Testis (tissue), 2 donors: ENCODE measurements at regions not wholly inside any gene's neighbourhood (a gene's known extent, or its start where the extent isn't known, plus 50 kb on each side); places are given as distances from the start of the nearest gene placed in this dataset.

ENCODE experiments used
- POLR2A ChIP-seq: fragments of 450-650 bp; IDR thresholded peaks from one replicate; pipeline ENCODE4 v1.6.1; 2017; ENCODE audit warnings: antibody characterized with exemption, mild to moderate bottlenecking, moderate library complexity
- TF ChIP-seq, protein P1 (sequence below), 3 experiments: fragments of 450-650 bp in 2 of 3; fragments of 200-600 bp in 1 of 3; sonication (generic) in 1 of 3; IDR thresholded peaks; one replicate each; pipeline ENCODE4 v1.5.1; 2016 to 2019; ENCODE audit warnings: antibody characterized with exemption in 3 of 3, mild to moderate bottlenecking in 2 of 3, moderate library complexity in 1 of 3

DNA sequence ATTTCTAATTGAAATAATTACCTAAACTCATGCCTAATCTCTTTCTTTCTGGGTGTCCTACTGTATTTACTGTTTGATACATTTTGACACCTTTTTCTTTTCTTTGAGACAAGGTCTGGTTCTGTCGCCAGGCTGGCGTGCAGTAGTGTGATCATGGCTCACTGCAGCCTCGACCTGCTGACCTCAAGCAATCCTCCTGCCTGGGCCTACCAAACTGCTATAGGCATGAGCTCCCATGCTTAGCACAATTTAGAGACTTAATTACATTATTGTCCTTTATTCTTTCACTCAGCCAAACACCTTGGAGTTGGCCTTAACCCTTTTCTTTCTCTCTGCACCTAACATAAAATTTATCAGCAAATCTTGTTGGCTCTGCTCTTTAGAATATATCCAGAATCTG lies 139.8 kb upstream of the KIF26B start:
- TF ChIP-seq, protein P1, sequence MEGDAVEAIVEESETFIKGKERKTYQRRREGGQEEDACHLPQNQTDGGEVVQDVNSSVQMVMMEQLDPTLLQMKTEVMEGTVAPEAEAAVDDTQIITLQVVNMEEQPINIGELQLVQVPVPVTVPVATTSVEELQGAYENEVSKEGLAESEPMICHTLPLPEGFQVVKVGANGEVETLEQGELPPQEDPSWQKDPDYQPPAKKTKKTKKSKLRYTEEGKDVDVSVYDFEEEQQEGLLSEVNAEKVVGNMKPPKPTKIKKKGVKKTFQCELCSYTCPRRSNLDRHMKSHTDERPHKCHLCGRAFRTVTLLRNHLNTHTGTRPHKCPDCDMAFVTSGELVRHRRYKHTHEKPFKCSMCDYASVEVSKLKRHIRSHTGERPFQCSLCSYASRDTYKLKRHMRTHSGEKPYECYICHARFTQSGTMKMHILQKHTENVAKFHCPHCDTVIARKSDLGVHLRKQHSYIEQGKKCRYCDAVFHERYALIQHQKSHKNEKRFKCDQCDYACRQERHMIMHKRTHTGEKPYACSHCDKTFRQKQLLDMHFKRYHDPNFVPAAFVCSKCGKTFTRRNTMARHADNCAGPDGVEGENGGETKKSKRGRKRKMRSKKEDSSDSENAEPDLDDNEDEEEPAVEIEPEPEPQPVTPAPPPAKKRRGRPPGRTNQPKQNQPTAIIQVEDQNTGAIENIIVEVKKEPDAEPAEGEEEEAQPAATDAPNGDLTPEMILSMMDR (IDR thresholded peaks at IDR 0.05): no peak
- TF ChIP-seq POLR2A: no peak
